ENCODE measurements at regions not wholly inside any gene's neighbourhood (a gene's known extent, or its start where the extent isn't known, plus 50 kb on each side); places are given as distances from the start of the nearest gene placed in this dataset.

DNA sequence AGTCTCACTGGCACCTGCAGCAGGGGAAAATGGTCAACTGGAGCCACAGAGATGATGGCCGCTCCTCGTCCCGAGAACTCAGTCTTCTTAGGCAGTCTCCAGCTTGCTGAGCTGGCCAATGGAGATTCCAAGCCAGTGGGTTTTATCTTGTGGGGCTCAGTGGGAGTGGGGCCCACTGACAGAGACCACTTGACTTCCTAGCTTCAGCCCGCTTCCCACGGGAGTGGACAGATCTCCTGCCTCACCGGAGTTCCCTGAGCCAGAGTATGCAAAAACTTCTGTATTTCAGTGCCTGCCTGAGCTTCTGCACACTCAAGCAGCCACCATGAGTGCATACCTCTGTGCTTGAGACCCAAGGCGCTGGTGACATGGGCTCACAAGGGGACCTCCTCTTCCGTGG is 105.8 kb downstream of the ZWINT start:
- no peak for TF ChIP-seq ZNF565 (CRISPR knock-in tag; conservative IDR thresholded peaks at IDR 0.05; ENCODE audit: low read depth)
- TF ChIP-seq, protein P1, sequence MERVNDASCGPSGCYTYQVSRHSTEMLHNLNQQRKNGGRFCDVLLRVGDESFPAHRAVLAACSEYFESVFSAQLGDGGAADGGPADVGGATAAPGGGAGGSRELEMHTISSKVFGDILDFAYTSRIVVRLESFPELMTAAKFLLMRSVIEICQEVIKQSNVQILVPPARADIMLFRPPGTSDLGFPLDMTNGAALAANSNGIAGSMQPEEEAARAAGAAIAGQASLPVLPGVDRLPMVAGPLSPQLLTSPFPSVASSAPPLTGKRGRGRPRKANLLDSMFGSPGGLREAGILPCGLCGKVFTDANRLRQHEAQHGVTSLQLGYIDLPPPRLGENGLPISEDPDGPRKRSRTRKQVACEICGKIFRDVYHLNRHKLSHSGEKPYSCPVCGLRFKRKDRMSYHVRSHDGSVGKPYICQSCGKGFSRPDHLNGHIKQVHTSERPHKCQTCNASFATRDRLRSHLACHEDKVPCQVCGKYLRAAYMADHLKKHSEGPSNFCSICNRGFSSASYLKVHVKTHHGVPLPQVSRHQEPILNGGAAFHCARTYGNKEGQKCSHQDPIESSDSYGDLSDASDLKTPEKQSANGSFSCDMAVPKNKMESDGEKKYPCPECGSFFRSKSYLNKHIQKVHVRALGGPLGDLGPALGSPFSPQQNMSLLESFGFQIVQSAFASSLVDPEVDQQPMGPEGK (CRISPR knock-in tag; IDR thresholded peaks at IDR 0.05; ENCODE audit: borderline replicate concordance) = no peak
- TF ChIP-seq ZFP30 (CRISPR knock-in tag; IDR thresholded peaks at IDR 0.05) = no peak
- TF ChIP-seq GLIS3 (CRISPR knock-in tag; IDR thresholded peaks at IDR 0.05) = no peak
- no peak for TF ChIP-seq ARNTL (CRISPR knock-in tag; IDR thresholded peaks at IDR 0.05; ENCODE audit: borderline replicate concordance, low read depth)
- TF ChIP-seq PPARA (CRISPR knock-in tag; IDR thresholded peaks at IDR 0.05; ENCODE audit: borderline replicate concordance) = no peak
- TF ChIP-seq BACH2 (CRISPR knock-in tag; IDR thresholded peaks at IDR 0.05; ENCODE audit: borderline replicate concordance) = no peak
- no peak for TF ChIP-seq ISL1 (CRISPR knock-in tag; IDR thresholded peaks at IDR 0.05)
- TF ChIP-seq SNAI2 (CRISPR knock-in tag; IDR thresholded peaks at IDR 0.05) = no peak
- TF ChIP-seq RARB (CRISPR knock-in tag; IDR thresholded peaks at IDR 0.05) = no peak
- TF ChIP-seq CSDC2 (CRISPR knock-in tag; IDR thresholded peaks at IDR 0.05) = no peak
- TF ChIP-seq TOX (CRISPR knock-in tag; IDR thresholded peaks at IDR 0.05; ENCODE audit: borderline replicate concordance) = no peak
- no peak for TF ChIP-seq OSR1 (CRISPR knock-in tag; IDR thresholded peaks at IDR 0.05)
- no peak for TF ChIP-seq ZNF70 (CRISPR knock-in tag; IDR thresholded peaks at IDR 0.05)
- no peak for TF ChIP-seq ESRRG (CRISPR knock-in tag; IDR thresholded peaks at IDR 0.05)
- TF ChIP-seq, protein P2, sequence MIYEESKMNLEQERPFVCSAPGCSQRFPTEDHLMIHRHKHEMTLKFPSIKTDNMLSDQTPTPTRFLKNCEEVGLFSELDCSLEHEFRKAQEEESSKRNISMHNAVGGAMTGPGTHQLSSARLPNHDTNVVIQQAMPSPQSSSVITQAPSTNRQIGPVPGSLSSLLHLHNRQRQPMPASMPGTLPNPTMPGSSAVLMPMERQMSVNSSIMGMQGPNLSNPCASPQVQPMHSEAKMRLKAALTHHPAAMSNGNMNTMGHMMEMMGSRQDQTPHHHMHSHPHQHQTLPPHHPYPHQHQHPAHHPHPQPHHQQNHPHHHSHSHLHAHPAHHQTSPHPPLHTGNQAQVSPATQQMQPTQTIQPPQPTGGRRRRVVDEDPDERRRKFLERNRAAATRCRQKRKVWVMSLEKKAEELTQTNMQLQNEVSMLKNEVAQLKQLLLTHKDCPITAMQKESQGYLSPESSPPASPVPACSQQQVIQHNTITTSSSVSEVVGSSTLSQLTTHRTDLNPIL (CRISPR knock-in tag; IDR thresholded peaks at IDR 0.05; ENCODE audit: low read depth) = no peak
- no peak for ATAC-seq

DNA sequence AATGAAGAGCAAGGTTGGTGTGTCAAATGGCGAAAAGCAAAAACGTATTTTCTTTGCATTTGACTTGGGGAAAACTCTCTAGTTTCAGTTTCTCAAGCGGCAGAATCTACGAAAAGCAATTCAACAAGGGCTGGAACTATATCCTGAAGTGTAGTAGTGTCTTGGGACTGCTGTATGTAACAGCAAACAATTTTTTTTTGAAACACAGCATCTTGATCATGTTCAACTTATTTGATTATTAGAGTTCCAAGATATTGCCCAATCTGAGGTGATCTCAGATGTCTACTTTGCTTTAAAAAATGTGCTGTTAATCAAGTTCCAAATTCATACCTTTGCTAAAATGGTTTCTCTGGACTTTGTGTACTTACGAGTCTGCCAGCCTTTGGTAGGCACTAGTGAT is 120.6 kb downstream of the ZWINT start:
- no peak for TF ChIP-seq ZFP30 (CRISPR knock-in tag; IDR thresholded peaks at IDR 0.05)
- TF ChIP-seq BACH2 (CRISPR knock-in tag; IDR thresholded peaks at IDR 0.05; ENCODE audit: borderline replicate concordance) = no peak
- no peak for TF ChIP-seq ZC3H10 (CRISPR knock-in tag; IDR thresholded peaks at IDR 0.05)
- TF ChIP-seq CSDC2 (CRISPR knock-in tag; IDR thresholded peaks at IDR 0.05) = no peak
- TF ChIP-seq RARB (CRISPR knock-in tag; IDR thresholded peaks at IDR 0.05) = no peak
- TF ChIP-seq GLIS3 (CRISPR knock-in tag; IDR thresholded peaks at IDR 0.05) = no peak
- TF ChIP-seq, protein P3, sequence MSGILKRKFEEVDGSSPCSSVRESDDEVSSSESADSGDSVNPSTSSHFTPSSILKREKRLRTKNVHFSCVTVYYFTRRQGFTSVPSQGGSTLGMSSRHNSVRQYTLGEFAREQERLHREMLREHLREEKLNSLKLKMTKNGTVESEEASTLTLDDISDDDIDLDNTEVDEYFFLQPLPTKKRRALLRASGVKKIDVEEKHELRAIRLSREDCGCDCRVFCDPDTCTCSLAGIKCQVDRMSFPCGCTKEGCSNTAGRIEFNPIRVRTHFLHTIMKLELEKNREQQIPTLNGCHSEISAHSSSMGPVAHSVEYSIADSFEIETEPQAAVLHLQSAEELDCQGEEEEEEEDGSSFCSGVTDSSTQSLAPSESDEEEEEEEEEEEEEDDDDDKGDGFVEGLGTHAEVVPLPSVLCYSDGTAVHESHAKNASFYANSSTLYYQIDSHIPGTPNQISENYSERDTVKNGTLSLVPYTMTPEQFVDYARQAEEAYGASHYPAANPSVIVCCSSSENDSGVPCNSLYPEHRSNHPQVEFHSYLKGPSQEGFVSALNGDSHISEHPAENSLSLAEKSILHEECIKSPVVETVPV (CRISPR knock-in tag; IDR thresholded peaks at IDR 0.05) = no peak
- TF ChIP-seq, protein P4, sequence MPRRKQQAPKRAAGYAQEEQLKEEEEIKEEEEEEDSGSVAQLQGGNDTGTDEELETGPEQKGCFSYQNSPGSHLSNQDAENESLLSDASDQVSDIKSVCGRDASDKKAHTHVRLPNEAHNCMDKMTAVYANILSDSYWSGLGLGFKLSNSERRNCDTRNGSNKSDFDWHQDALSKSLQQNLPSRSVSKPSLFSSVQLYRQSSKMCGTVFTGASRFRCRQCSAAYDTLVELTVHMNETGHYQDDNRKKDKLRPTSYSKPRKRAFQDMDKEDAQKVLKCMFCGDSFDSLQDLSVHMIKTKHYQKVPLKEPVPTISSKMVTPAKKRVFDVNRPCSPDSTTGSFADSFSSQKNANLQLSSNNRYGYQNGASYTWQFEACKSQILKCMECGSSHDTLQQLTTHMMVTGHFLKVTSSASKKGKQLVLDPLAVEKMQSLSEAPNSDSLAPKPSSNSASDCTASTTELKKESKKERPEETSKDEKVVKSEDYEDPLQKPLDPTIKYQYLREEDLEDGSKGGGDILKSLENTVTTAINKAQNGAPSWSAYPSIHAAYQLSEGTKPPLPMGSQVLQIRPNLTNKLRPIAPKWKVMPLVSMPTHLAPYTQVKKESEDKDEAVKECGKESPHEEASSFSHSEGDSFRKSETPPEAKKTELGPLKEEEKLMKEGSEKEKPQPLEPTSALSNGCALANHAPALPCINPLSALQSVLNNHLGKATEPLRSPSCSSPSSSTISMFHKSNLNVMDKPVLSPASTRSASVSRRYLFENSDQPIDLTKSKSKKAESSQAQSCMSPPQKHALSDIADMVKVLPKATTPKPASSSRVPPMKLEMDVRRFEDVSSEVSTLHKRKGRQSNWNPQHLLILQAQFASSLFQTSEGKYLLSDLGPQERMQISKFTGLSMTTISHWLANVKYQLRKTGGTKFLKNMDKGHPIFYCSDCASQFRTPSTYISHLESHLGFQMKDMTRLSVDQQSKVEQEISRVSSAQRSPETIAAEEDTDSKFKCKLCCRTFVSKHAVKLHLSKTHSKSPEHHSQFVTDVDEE (CRISPR knock-in tag; IDR thresholded peaks at IDR 0.05) = no peak
- no peak for TF ChIP-seq SNAI2 (CRISPR knock-in tag; IDR thresholded peaks at IDR 0.05)
- TF ChIP-seq, protein P1 (CRISPR knock-in tag; IDR thresholded peaks at IDR 0.05; ENCODE audit: borderline replicate concordance) = no peak
- TF ChIP-seq ZNF565 (CRISPR knock-in tag; conservative IDR thresholded peaks at IDR 0.05; ENCODE audit: low read depth) = no peak
- no peak for TF ChIP-seq ISL1 (CRISPR knock-in tag; IDR thresholded peaks at IDR 0.05)
- no peak for TF ChIP-seq OSR1 (CRISPR knock-in tag; IDR thresholded peaks at IDR 0.05)
- TF ChIP-seq, protein P2 (CRISPR knock-in tag; IDR thresholded peaks at IDR 0.05; ENCODE audit: low read depth) = no peak
- no peak for TF ChIP-seq TOX (CRISPR knock-in tag; IDR thresholded peaks at IDR 0.05; ENCODE audit: borderline replicate concordance)
- TF ChIP-seq, protein P5, sequence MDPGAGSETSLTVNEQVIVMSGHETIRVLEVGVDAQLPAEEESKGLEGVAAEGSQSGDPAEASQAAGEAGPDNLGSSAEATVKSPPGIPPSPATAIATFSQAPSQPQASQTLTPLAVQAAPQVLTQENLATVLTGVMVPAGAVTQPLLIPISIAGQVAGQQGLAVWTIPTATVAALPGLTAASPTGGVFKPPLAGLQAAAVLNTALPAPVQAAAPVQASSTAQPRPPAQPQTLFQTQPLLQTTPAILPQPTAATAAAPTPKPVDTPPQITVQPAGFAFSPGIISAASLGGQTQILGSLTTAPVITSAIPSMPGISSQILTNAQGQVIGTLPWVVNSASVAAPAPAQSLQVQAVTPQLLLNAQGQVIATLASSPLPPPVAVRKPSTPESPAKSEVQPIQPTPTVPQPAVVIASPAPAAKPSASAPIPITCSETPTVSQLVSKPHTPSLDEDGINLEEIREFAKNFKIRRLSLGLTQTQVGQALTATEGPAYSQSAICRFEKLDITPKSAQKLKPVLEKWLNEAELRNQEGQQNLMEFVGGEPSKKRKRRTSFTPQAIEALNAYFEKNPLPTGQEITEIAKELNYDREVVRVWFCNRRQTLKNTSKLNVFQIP (CRISPR knock-in tag; IDR thresholded peaks at IDR 0.05; ENCODE audit: borderline replicate concordance, low read depth) = no peak
- no peak for ATAC-seq
